Stimulated activated CD4-positive, alpha-beta T cell treated with anti-CD3 and anti-CD28 coated beads, Interleukin-1b, Interleukin-23, amount 100 ng/mL, for 1 hour (primary cell): ENCODE measurements at regions not wholly inside any gene's neighbourhood (a gene's known extent, or its start where the extent isn't known, plus 50 kb on each side); places are given as distances from the start of the nearest gene placed in this dataset.

Experiments
- DNase-seq, 2 donors: peaks; one replicate each; pipeline ENCODE4 v3.0.0-alpha.2; 2020; ENCODE audit warnings: low read depth in 2 of 2

- no peak for DNase-seq
These were observed 137.6 kb downstream of the RBFOX3 start for GRCh38 chr17:79473111-79473875.

DNA sequence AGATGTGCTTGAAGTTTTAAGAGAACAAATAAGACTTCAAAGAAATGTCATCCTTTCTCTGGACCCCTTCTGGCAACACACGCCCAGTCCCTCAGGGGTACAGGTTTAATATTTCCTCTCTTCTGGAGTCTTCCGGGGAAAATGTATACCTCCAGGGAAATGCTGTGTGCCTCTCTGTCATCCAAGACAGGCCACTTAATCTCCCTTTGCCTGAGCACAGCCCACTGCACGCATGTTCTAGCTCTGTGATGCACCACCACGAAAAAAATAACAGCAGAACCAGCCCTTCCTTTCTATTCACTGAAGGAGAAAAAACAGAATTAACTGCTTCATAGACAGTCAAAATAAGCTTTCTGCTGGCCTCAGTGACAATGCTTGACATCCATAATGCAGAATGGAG is 140.1 kb downstream of the RBFOX3 start:
- no peak for DNase-seq

- DNase-seq: no peak
These were observed 141.2 kb downstream of the RBFOX3 start for GRCh38 chr17:79469646-79470045.

- no peak for DNase-seq
These were observed 142.5 kb downstream of the RBFOX3 start for GRCh38 chr17:79468183-79468944.

DNA sequence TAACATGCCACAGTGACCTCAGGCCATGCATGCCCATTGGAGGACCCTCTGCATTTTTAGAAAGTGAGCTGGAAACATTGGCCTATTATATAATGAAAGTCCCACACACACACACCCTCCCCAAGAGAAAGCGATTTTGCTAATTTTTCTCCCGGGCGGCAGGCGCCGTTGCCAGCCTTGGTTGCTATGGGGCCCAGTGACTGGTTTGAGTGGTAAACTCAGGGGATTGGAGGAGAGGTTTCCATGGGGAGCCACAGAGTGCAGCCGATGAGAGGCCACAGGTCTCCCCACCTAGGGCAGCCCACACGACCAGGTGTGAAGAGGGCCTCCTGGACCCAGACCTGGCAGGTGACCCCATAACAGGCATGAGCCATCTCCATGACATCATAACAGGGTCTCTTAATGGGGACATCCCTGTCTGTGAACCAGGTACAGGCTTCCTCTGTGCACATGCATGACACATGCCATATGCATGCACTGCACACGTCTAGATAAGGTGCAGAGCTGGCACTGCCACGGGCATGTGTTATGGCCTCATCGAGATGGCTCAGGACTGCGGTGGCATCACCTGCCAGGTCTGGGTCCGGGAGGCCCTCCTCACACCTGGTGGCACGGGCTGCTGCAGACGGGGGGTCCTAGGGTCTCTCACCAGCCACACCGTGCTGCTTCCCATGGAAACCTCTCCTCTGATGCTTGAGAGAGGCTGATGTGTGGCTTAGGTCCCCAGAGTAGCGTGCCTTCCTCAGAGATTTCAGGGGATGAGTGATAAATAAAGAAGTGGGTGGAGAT is 144.1 kb downstream of the RBFOX3 start:
- no peak for DNase-seq

- no peak for DNase-seq
These were observed 145.2 kb downstream of the RBFOX3 start for GRCh38 chr17:79465681-79466025.

DNA sequence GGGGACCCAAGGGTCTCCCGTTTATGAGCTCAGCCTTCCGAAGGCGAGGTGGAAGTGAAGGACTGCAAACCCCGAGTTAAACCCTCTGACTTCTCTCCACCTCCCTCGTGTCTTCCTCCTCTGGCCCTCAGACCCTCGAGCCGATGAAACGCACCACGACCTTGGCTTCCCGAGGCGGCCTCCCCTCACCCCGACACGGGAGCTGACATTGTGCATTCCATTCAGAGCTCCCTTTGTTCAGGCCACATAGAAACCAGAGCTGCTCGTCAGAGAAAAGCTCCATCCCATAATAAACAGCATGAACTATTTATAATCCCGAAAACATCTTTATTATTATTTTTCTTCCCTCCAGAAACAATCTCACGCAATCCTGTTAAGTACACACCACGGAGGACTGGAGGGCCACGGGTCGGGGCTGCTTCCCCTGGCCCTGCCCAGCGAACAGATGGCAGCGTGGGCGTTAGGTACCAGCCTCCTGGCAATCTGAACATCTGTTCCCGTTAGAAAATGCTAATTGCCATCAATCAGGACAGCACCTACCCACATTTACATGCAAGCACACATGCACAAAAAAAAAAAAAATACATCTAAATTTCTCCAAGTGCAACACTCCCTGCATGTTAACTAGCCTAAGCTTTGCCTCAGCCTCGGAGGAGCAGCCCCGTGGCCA is 145.7 kb downstream of the RBFOX3 start:
- DNase-seq: no peak

DNA sequence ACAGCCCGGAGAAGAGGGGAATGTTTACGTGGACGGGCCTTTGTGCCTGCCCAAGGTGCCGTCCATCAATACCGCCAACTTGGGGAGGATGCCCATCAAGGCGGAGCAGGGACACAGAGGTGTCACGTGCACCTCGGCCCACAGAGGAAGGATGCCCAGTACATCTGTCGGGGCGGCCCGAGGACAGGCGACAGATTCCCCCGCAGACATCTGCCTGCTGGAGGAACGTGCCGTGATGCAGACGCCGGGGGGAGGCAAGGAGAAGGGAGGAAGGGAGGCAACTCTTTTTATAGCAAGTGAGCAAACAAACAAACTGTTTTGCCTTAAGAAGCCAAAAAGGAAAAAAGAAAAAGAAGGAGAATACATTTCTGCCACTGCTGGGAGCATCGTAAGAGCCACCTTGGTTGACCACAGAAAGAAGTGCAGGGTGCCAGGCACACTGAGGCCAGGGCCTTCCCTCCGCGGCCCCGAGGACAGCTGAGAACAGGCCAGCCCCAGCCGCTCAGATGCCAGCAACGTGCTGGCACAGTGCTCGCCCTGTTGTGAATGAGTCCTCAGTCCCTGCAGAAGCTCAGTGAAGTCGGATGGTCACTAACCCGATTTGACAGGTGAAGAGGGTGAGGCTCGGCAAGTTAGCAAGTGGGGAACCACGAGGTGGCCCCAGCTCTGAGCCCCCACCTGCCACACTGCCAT is 146.4 kb downstream of the RBFOX3 start:
- no peak for DNase-seq

GRCh38 chr17:79463421-79464317 is 147.2 kb downstream of the RBFOX3 start:
- DNase-seq: no peak

GRCh38 chr17:79461041-79461440 is 149.8 kb downstream of the RBFOX3 start:
- DNase-seq: no peak

GRCh38 chr17:79459846-79460245 is 151.0 kb downstream of the RBFOX3 start:
- DNase-seq: no peak

DNA sequence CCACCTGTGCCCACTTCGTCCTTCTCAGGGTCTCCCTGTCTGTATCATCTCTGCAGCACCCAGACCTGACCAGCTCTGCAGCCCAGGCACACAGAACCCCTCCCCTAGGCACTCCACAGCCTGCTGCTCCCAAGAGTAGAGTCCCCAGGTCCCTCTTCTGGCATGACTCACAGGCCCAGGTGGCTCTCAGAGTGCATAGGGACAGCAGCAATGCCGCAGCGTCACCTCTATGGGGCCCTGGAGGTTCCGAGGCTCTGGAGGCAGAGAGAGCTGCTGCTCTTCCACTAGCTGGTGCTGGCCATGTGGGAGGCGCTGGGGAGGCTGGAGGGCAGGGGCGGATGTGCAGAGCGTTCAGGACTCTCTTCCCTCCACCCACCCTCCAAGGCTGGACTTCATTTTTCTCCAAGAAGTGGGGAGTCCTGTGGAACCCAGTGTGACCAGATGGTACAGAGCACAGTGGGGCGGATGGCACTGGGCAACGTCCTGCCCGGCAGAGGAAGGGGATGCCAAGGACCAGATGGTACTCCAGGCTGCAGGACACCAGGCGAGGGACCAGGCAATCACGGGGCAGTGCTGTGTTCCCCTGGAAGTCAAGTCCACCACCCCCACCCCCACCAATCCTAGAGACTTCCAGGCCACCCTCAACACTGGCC is 151.7 kb downstream of the RBFOX3 start:
- no peak for DNase-seq

DNA sequence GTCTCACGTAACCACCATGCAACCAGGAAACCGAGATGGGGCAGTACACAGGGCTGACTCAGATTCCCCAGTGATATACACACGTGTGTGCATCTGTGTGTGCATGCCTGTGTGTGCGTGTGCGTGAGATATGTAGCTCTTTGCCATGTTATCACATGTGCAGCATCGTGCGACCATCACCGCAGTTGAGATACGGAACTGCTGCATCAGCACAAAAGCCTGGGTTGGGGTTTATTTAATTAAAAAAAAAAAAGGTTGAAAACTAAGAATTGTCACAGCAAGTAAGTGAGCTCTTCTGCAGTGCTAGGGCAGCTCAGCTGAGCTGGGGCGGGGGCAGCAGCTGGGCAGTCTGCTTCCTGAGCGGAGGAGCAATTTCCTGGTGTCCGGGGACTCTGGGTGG is 152.5 kb downstream of the RBFOX3 start:
- DNase-seq: no peak

DNA sequence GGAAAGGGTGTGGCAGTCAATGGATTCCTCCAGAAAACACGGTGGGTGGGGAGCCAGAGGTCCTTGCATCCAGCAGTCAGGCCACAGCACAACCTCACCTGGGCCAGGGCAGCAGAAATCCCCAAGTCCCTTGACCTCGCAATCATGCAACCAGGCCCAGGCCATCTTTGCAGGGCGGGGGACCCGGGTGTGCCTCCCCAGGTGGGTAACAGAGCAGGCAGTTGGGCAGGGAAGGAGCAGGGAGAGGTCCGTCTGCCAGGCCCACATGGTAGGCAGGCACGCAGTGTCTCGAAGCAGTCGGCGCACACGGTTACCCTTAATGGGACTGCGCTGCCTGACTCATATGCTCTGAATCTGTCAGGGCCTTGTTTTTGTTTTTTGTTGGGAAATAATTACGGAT is 153.0 kb downstream of the RBFOX3 start:
- no peak for DNase-seq

DNA sequence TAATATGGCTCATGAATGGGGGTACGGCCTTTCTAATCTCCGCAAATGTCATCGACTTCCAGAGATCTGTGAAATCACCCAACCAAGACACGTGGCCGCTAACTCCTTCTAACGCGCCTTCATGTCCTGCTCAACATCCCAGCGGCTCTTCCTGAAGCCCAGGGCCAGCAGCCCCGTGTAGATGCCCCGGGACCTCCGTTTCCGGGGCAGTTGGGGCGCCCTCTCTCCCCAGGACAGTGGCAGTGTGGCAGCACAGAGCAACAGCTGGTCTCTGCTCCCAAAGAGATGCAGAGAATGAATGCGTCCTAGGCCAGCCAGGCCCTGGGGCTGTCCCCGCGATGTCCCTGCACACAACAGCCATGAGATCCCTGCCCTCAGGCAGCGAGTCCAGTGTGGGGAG is 153.5 kb downstream of the RBFOX3 start:
- no peak for DNase-seq

DNA sequence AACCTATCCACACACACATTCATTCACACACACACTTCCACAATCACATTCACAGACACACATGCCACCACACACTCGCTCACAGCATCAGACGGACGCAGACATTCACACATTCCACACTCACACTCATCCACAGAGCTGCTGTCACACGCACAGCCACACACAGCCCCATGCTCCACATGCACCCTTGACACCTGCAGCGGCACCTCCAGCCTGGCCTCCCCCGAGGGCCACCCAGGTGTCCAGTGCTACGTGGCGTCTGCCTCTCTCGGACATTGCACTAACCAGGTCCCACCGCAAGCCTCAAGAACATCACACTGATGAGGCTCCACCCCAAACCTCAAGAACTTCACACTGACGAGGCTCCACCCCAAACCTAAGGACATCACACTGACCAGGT is 155.2 kb downstream of the RBFOX3 start:
- DNase-seq: no peak

DNA sequence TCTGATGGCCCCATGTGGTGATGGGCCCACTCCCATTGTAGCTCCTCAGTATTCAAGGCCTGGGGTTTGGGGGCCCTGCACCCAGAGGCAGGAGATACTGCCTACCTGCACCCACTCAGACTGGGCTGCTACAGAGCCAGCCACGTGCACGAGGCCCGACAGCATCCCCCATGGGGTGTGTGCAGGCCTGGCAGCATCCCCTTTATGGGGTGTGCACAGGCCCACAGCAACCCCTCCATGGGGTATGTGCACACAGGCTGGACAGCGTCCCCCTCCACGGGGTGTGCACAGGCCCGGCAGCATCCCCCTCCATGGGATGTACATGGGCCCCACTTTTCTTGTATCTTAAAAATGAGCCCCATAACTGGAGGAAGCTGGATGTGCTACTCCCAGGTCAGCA is 156.0 kb downstream of the RBFOX3 start:
- no peak for DNase-seq

GRCh38 chr17:79453481-79453880 is 157.4 kb downstream of the RBFOX3 start:
- no peak for DNase-seq

DNA sequence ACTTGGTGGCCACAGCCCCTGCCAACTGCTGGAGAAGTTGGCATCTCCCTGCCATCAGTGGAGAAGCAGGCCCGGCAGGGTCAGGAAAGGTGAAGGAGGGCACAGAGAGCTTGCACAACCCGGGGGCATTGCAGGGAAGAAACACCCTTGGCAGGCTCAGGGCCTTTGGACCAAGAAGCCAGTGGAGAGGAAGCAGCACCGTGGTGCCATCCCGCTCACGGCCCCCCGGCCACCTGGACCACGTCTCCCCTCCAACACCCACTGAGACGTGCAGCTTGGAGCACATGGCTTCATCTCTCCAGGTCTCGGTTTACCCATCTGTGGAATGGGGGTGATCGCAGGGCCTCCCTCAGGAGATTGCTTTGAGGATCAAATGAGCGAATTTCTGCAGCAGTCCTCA is 158.1 kb downstream of the RBFOX3 start:
- DNase-seq: no peak

DNA sequence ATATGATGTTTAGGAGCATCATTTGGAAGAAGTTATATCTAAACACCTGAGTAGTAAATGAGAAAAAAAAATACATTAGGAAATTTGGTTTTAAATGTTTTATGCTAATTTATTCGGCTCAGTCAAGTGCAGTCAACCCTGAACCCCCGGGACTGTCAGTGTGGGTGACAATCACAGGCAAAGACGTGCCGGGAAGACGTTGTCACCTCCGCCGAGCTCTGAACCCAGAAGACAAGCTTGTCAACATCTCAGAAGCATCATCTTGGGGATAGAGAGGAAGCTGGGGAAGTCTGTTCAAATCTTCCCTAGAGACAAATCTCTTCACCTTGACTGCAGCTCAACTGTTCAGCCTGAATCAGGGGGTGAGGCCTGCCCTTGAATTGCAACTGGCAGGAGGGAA is 159.7 kb downstream of the RBFOX3 start:
- no peak for DNase-seq
